ENCODE measurements at regions not wholly inside any gene's neighbourhood (a gene's known extent, or its start where the extent isn't known, plus 50 kb on each side); places are given as distances from the start of the nearest gene placed in this dataset.

DNA sequence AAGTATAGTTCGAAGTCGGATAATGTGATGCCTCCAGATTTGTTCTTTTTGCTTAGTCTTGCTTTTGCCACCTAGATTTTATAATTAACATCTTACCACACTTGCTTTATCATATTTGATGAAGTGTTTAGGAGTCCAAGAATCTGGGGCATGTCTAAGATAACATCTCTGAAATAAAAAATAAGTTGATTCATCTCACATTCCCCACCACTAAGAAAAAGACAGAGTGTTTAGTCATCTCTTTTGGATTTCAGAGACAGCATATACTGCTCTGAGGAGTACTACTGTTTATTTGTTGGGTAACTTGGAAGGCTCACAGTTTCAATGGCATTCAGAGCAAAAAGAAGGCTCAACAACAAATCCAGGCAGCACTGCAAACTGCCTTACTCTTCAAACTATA is 324.2 kb upstream of the ATP11B start:
- no peak for DNase-seq
- Histone ChIP-seq H4K8ac (ENCODE audit: low read depth in 2 of 2, low read length in 2 of 2) (no peak overlapping the region), H3K4me2 (ENCODE audit: low read depth, low read length) (no peak overlapping the region), H3K79me1 (ENCODE audit: low read depth in 1 of 2, low read length in 2 of 2) (no peaks in the 10 kb centered on the region), H4K5ac (ENCODE audit: low read depth, low read length) (no peak overlapping the region), H2AK5ac (ENCODE audit: low read depth, low read length) (no peak overlapping the region), H2AK9ac (replicated peaks; ENCODE audit: low read depth, low read length, poor library complexity) (no peak overlapping the region), H3K9ac (ENCODE audit: low read depth, low read length) (no peak overlapping the region), H3K4me3 (ENCODE audit: insufficient read depth, low read depth, low read length) (no peak overlapping the region), H3K14ac (replicated peaks; ENCODE audit: low read depth, low read length) (no peak overlapping the region), H4K20me1 (ENCODE audit: insufficient read depth, low read length) (no peaks in the 10 kb centered on the region), H3K36me3 (ENCODE audit: control insufficient read depth, insufficient read depth, low read length) (no peaks in the 10 kb centered on the region), H2BK120ac (ENCODE audit: low read depth, low read length) (no peak overlapping the region), H3K4me1 (ENCODE audit: control insufficient read depth, insufficient read depth, low read length) (no peaks in the 10 kb centered on the region), H2BK5ac (ENCODE audit: low read depth, low read length, poor library complexity, severe bottlenecking) (no peak overlapping the region), H2AFZ (replicated peaks; ENCODE audit: low read length, poor library complexity) (no peak overlapping the region), H3K4ac (ENCODE audit: low read depth, low read length) (no peak overlapping the region), H2BK15ac (ENCODE audit: low read depth, low read length) (no peak overlapping the region), H3K27me3 (ENCODE audit: control insufficient read depth, insufficient read depth, low read length) (no peaks in the 10 kb centered on the region), H2BK20ac (ENCODE audit: low read depth, low read length) (no peak overlapping the region), H3K18ac (ENCODE audit: low read depth, low read length) (no peak overlapping the region), H3K56ac (ENCODE audit: extremely low read depth, insufficient read depth, low read length) (no peak overlapping the region), H3K9me3 (ENCODE audit: control insufficient read depth, insufficient read depth, low read length) (peaks cover 7% of the 10 kb centered on the region), H4K91ac (ENCODE audit: insufficient read depth, low read depth, low read length) (no peak overlapping the region), H3K23ac (ENCODE audit: low read depth, low read length) (no peak overlapping the region), H3K9me1 (ENCODE audit: insufficient read depth, low read length) (no peaks in the 10 kb centered on the region), H3K27ac (ENCODE audit: insufficient read depth, low read length) (no peak overlapping the region)
- TF ChIP-seq CEBPB (IDR thresholded peaks at IDR 0.05; ENCODE audit: low read depth, low read length) (no peak), NFE2L2 (IDR thresholded peaks at IDR 0.05; ENCODE audit: low read depth, low read length) (no peak), RAD21 (IDR thresholded peaks at IDR 0.05; ENCODE audit: low read length) (no peak), RCOR1 (IDR thresholded peaks at IDR 0.05; ENCODE audit: insufficient replicate concordance, low read length) (no peak), FOS (IDR thresholded peaks at IDR 0.05; ENCODE audit: low read depth, low read length) (no peak), RFX5 (IDR thresholded peaks at IDR 0.05; ENCODE audit: low read depth, low read length) (no peak), MAZ (IDR thresholded peaks at IDR 0.05; ENCODE audit: borderline replicate concordance, low read depth, low read length) (no peak), MAFK (IDR thresholded peaks at IDR 0.05; ENCODE audit: low read depth, low read length) (no peak), POLR2A (IDR thresholded peaks at IDR 0.05; ENCODE audit: low read depth, low read length) (no peak), SMC3 (IDR thresholded peaks at IDR 0.05; ENCODE audit: low read depth, low read length) (no peak), USF2 (IDR thresholded peaks at IDR 0.05; ENCODE audit: low read depth, low read length) (no peak)
- intact Hi-C loops (cut with micrococcal nuclease) = no loop called here
- CTCF ChIA-PET = no interaction called here
- POLR2A ChIA-PET (ENCODE audit: unreplicated experiment) = no interaction called here
- ATAC-seq (ENCODE audit: low read depth) = no peak
- WGBS, 2 experiments (ENCODE audit: extremely low coverage in 2 of 2, insufficient read length in 1 of 2) = no CpG with 5 or more reads among the region's 2 CpGs
- in situ Hi-C loops (cut with MboI; ENCODE audit: low sequenced_read_pairs) = no loop called here
- BruUV-seq (replicated peaks) = no TSS peak
- dilution Hi-C loops (cut with HindIII; ENCODE audit: low sequenced_read_pairs, unreplicated experiment) = no loop called here
